Stimulated activated effector memory CD8-positive, alpha-beta T cell treated with anti-CD3 and anti-CD28 coated beads, Interleukin-12 subunit alpha, Interleukin-12 subunit beta, amount 100 ng/mL, for 72 hours (primary cell): ENCODE measurements at regions not wholly inside any gene's neighbourhood (a gene's known extent, or its start where the extent isn't known, plus 50 kb on each side); places are given as distances from the start of the nearest gene placed in this dataset.
A peak's percentile ranks its signal among the peaks of the same experiment; 100 is the strongest.
"Not testable (repeated sequence)": the region's sequence is repeated elsewhere in the genome, so short reads cannot be mapped to it uniquely, and the experiment has no call there.

Experiments used
- ATAC-seq: fragments of 150-1000 bp; cut with Tn5 transposase; 2 replicates; pipeline ENCODE4 v1.10.0; 2021
- DNase-seq, 2 donors: peaks; one replicate each; pipeline ENCODE4 v3.0.0; 2021 to 2022; ENCODE audit warnings: low spot score in 2 of 2
- H3K27ac Mint-ChIP-seq: one replicate; pipeline ENCODE4 v1.8.0; 2022; ENCODE audit warnings: mild to moderate bottlenecking, mixed read lengths
- H3K36me3 Mint-ChIP-seq: one replicate; pipeline ENCODE4 v1.8.0; 2022; ENCODE audit warnings: mild to moderate bottlenecking, mixed read lengths
- H3K4me1 Mint-ChIP-seq: one replicate; pipeline ENCODE4 v1.8.0; 2022; ENCODE audit warnings: mixed read lengths
- H3K4me3 Mint-ChIP-seq: one replicate; pipeline ENCODE4 v1.8.0; 2022; ENCODE audit warnings: mild to moderate bottlenecking, mixed read lengths
- H3K9me3 Mint-ChIP-seq: one replicate; pipeline ENCODE4 v1.8.0; 2022; ENCODE audit warnings: mixed read lengths

DNA sequence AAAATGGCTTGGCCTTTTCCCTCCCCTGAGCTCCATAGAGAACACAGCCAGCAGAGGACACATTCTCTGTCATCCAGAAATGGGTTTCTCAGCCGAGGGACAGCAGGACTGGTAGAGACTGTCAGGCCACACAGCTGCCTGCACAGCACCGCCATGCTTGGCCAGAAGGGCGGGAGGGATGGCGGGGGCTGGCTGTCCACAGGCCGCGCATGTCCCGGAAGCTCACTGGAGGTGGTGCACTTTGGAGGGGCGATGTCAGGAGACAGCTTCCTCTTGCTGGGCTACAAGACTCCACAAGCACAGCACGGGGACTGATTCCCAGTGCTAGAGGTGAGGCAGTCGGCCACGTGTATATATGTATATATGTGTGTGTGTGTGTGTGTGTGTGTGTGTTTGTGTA lies 125.3 kb downstream of the GOLGA6L4 start:
- H3K4me1 Mint-ChIP-seq, DNase-seq, H3K27ac Mint-ChIP-seq, ATAC-seq, H3K4me3 Mint-ChIP-seq, H3K9me3 Mint-ChIP-seq, H3K36me3 Mint-ChIP-seq: not testable (repeated sequence)

- not testable (repeated sequence) for H3K27ac Mint-ChIP-seq, ATAC-seq, H3K4me1 Mint-ChIP-seq, H3K36me3 Mint-ChIP-seq, H3K9me3 Mint-ChIP-seq, DNase-seq, H3K4me3 Mint-ChIP-seq
Measured at GRCh38 chr15:84384421-84384820, 148.8 kb downstream of the GOLGA6L4 start.

DNA sequence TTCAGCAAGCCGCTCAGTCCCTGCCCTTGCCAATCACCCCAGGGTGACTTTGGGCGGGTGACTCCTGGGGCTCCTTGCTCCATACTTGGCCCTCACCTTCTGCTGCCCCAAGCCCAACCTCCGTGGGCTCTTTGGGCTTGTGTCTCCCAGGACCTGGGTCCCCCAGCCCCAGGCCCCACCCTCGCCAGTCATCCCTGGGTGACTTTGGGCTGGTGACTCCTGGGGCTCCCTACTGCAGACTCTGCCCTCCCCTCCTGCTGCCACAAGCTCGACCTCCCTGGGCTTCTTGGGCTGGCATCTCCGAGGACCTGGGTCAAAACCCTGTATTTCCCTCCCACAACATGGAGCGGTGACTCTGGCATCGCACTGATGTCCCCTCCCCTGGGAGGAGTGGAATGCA lies 151.5 kb downstream of the GOLGA6L4 start:
- no peak for ATAC-seq
- Mint-ChIP-seq H3K27ac (no peak overlapping the region), H3K36me3 (no peaks in the 10 kb centered on the region), H3K4me3 (no peak overlapping the region), H3K9me3 (no peaks in the 10 kb centered on the region), H3K4me1 (no peaks in the 10 kb centered on the region)
- peak in 1 of 2 donors; percentile 37 for DNase-seq

DNA sequence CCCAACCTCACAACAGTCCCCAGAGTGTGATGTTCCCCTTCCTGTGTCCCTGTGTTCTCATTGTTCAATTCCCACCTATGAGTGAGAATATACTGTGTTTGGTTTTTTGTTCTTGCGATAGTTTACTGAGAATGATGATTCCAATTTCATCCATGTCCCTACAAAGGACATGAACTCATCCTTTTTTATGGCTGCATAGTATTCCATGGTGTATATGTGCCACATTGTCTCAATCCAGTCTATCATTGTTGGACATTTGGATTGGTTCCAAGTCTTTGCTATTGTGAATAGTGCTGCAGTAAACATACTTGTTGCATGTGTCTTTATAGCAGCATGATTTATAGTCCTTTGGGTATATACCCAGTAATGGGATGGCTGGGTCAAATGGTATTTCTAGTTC lies 152.6 kb downstream of the GOLGA6L4 start:
- not testable (repeated sequence) for H3K9me3 Mint-ChIP-seq, H3K4me1 Mint-ChIP-seq, H3K4me3 Mint-ChIP-seq, DNase-seq, H3K27ac Mint-ChIP-seq, ATAC-seq, H3K36me3 Mint-ChIP-seq

- H3K36me3 Mint-ChIP-seq, DNase-seq, H3K27ac Mint-ChIP-seq, H3K9me3 Mint-ChIP-seq, H3K4me1 Mint-ChIP-seq, H3K4me3 Mint-ChIP-seq, ATAC-seq: not testable (repeated sequence)
Measured at GRCh38 chr15:84388638-84389037, 153.1 kb downstream of the GOLGA6L4 start.

DNA sequence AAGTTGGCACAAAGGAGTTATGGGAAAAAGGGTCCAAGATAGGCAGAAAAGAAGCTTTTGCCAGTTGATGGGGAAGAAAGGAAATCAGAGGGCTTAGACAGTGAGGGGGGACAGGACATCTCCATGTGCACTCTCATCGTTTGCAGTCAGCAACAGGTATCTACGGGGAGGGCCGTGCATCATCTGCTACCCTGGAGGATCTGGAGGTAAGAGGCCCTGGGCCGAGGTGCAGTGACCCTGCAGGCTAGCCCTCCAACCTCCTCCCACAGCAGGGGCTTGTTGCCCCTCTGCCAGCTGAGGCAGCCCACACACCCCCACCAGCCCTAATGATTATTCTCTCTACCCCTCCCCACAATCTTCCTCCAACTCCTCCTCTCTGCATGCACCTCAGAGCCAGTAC lies 154.8 kb downstream of the GOLGA6L4 start:
- not testable (repeated sequence) for H3K4me1 Mint-ChIP-seq, H3K9me3 Mint-ChIP-seq, H3K36me3 Mint-ChIP-seq, ATAC-seq, H3K27ac Mint-ChIP-seq, H3K4me3 Mint-ChIP-seq, DNase-seq

GRCh38 chr15:84391191-84391590 lies 155.6 kb downstream of the GOLGA6L4 start:
- Mint-ChIP-seq H3K27ac (no peak overlapping the region), H3K36me3 (no peaks in the 10 kb centered on the region), H3K4me1 (no peaks in the 10 kb centered on the region), H3K9me3 (no peaks in the 10 kb centered on the region), H3K4me3 (no peak overlapping the region)
- ATAC-seq: no peak
- no peak for DNase-seq

- not testable (repeated sequence) for H3K4me1 Mint-ChIP-seq, H3K9me3 Mint-ChIP-seq, H3K4me3 Mint-ChIP-seq, H3K36me3 Mint-ChIP-seq, ATAC-seq
- peak overlapping the region; percentile 64 for H3K27ac Mint-ChIP-seq
- peak in 1 of 2 donors; percentile 36 for DNase-seq
Measured at GRCh38 chr15:84392020-84392419, 156.4 kb downstream of the GOLGA6L4 start.

DNA sequence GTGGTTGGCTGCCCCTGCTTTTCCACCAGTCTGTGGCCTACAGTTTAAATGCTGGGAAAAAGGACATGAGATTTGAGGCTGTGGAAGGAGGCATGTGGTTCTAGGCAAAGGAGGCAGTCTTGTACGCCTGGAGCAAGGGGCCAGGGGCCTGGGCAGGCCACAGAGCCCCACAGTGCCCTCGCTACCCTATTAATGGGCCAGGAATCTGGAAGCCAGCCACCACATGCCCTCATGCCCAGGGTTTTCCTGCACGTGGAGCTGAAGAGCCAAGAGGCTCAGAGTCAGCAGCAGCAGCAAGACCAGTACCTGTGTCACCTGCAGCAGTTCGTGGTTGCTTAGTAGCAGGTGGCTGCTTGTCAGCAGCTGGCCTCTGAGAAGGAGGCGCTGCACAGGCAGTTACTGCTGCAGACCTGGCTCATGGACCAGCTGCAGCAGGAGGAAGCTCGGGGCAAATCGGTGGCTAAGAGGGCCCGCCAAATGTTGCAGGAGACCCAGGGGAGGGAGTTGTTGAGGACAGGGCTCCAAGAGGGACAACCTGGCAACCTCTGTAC lies 157.9 kb downstream of the GOLGA6L4 start:
- not testable (repeated sequence) for H3K4me3 Mint-ChIP-seq, ATAC-seq, H3K9me3 Mint-ChIP-seq, H3K4me1 Mint-ChIP-seq, H3K36me3 Mint-ChIP-seq
- peak overlapping the region; percentile 39 for H3K27ac Mint-ChIP-seq
- peak in 1 of 2 donors; percentile 39 for DNase-seq

GRCh38 chr15:84393966-84394365 lies 158.4 kb downstream of the GOLGA6L4 start:
- not testable (repeated sequence) for DNase-seq, H3K4me3 Mint-ChIP-seq, H3K36me3 Mint-ChIP-seq, ATAC-seq, H3K4me1 Mint-ChIP-seq, H3K9me3 Mint-ChIP-seq
- H3K27ac Mint-ChIP-seq: peak overlapping the region; percentile 39

DNA sequence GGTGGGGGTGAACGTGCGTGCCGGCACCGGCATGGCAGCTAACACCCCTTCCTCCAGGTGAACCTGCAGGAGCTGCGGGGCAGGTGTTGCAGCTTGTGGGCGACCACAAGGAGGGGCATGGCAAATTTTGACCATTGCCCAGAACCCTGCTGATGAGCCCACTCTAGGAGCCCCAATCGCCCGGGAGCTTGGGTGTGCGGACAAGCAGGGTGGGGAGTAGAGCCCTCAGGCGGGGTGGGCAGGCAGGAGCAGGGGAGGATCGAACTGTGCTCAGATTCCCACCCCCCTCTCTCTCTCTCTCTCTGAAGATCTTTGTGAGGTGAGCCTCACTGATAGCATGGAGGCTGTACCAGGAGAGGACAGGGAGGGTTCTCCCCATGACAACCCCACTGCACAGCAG lies 159.8 kb downstream of the GOLGA6L4 start:
- H3K9me3 Mint-ChIP-seq, DNase-seq, ATAC-seq, H3K27ac Mint-ChIP-seq, H3K4me1 Mint-ChIP-seq, H3K4me3 Mint-ChIP-seq, H3K36me3 Mint-ChIP-seq: not testable (repeated sequence)

DNA sequence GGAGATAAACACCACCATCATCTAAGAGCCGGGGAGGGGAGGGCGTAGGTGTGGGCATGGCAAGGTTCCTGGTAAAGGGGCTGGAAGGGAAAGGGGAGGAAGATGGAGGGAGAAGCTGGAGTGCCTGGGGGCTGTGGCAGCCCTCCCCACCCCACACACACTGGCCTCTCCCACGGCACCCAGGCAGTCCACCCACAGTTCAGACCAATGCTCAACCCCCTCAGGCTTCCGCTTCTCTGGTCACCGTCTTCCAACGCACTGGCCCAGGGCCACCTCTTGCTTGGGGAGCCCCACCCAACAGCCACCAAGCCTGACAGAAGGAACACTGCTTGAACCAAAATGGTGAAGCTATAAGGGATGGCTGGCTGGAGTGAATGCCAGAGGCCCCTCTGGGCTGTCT lies 160.3 kb downstream of the GOLGA6L4 start:
- peak in 1 of 2 donors; percentile 36 for DNase-seq
- not testable (repeated sequence) for H3K36me3 Mint-ChIP-seq, ATAC-seq, H3K9me3 Mint-ChIP-seq, H3K4me1 Mint-ChIP-seq, H3K4me3 Mint-ChIP-seq, H3K27ac Mint-ChIP-seq

DNA sequence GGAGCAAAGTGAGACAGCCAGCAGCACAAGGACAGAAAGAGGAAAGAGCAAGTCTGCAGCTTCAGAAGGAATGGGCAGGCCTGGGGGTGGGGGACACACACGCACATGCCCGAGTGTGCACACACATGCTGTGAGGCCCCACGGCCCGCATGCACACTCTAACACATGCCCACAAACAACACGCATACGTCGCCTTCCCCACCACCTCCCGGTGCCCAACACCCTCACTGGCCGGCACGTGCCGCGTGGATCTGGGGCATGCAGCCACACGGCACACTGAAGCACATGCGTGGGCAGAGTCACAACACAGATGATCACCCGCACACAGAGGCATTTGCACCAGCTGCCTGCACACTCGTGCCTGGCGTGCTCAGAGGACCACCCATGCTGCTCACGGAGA lies 161.5 kb downstream of the GOLGA6L4 start:
- not testable (repeated sequence) for ATAC-seq, DNase-seq, H3K4me1 Mint-ChIP-seq, H3K9me3 Mint-ChIP-seq, H3K36me3 Mint-ChIP-seq, H3K4me3 Mint-ChIP-seq, H3K27ac Mint-ChIP-seq

- not testable (repeated sequence) for H3K27ac Mint-ChIP-seq, H3K9me3 Mint-ChIP-seq, H3K36me3 Mint-ChIP-seq, H3K4me1 Mint-ChIP-seq, ATAC-seq, H3K4me3 Mint-ChIP-seq, DNase-seq
Measured at GRCh38 chr15:84398087-84398486, 162.5 kb downstream of the GOLGA6L4 start.

GRCh38 chr15:84398763-84399701 lies 163.5 kb downstream of the GOLGA6L4 start:
- DNase-seq (peak in 1 of 2 donors; percentile 36), ATAC-seq (no peak)
- Mint-ChIP-seq H3K4me3 (no peak overlapping the region), H3K27ac (no peak overlapping the region), H3K4me1 (no peaks in the 10 kb centered on the region), H3K36me3 (no peaks in the 10 kb centered on the region), H3K9me3 (no peaks in the 10 kb centered on the region)
